Thyroid gland (tissue), 4 donors: ENCODE measurements at regions not wholly inside any gene's neighbourhood (a gene's known extent, or its start where the extent isn't known, plus 50 kb on each side); places are given as distances from the start of the nearest gene placed in this dataset.

Experiments
- POLR2A ChIP-seq, 2 donors: fragments of 450-650 bp; IDR thresholded peaks; one replicate each; pipeline ENCODE4 v1.6.1; 2017; ENCODE audit warnings: antibody characterized with exemption in 2 of 2, mild to moderate bottlenecking in 2 of 2, moderate library complexity in 1 of 2
- TF ChIP-seq, protein P1 (sequence below), 6 experiments: fragments of 200-600 bp in 3 of 6; fragments of 450-650 bp in 3 of 6; sonication (generic) in 3 of 6; IDR thresholded peaks; one replicate each; pipeline ENCODE4 v1.5.1; 2016 to 2019; ENCODE audit warnings: antibody characterized with exemption in 6 of 6, mild to moderate bottlenecking in 2 of 6, inconsistent platforms in 1 of 6, moderate library complexity in 1 of 6

DNA sequence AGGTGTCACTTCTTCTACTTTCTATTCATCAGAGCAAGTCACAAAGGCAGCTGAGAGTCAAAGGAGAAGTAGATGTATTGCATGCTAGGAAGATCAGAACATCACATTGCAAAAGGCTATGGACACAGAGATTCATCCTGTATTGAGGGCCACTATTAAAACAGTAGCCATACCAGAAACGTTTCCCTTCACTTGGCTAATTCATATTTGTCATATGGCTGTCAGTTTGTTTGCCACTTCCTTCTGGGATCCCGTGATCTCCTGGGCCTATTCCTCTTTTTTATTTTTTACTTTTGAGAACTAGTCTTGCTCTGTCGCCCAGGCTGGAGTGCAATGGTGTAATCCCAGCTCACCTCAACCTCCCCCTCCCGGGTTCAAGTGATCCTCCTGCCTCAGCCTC, 184.0 kb upstream of the SATB1 start:
- TF ChIP-seq, protein P1, sequence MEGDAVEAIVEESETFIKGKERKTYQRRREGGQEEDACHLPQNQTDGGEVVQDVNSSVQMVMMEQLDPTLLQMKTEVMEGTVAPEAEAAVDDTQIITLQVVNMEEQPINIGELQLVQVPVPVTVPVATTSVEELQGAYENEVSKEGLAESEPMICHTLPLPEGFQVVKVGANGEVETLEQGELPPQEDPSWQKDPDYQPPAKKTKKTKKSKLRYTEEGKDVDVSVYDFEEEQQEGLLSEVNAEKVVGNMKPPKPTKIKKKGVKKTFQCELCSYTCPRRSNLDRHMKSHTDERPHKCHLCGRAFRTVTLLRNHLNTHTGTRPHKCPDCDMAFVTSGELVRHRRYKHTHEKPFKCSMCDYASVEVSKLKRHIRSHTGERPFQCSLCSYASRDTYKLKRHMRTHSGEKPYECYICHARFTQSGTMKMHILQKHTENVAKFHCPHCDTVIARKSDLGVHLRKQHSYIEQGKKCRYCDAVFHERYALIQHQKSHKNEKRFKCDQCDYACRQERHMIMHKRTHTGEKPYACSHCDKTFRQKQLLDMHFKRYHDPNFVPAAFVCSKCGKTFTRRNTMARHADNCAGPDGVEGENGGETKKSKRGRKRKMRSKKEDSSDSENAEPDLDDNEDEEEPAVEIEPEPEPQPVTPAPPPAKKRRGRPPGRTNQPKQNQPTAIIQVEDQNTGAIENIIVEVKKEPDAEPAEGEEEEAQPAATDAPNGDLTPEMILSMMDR (IDR thresholded peaks at IDR 0.05): no peak
- TF ChIP-seq POLR2A (IDR thresholded peaks at IDR 0.05): no peak
